ENCODE measurements at regions not wholly inside any gene's neighbourhood (a gene's known extent, or its start where the extent isn't known, plus 50 kb on each side); places are given as distances from the start of the nearest gene placed in this dataset.

- TF ChIP-seq CTCF (IDR thresholded peaks at IDR 0.05; ENCODE audit: borderline replicate concordance, extremely low read depth, low read length, poor library complexity, severe bottlenecking) (no peak), EZH2 (IDR thresholded peaks at IDR 0.05; ENCODE audit: borderline replicate concordance, low read depth, low read length, severe bottlenecking) (no peak)
Observed at GRCh38 chr3:157631478-157631877, 128.3 kb upstream of the VEPH1 start.
